GM19395 (cell line): ENCODE measurements at regions not wholly inside any gene's neighbourhood (a gene's known extent, or its start where the extent isn't known, plus 50 kb on each side); places are given as distances from the start of the nearest gene placed in this dataset.

Experiments
- ATAC-seq: cut with Tn5 transposase; IDR thresholded peaks from one replicate; pipeline ENCODE4 v1.9.1; 2021; ENCODE audit warnings: mild to moderate bottlenecking, moderate library complexity; ENCODE audit not compliant: unreplicated experiment

DNA sequence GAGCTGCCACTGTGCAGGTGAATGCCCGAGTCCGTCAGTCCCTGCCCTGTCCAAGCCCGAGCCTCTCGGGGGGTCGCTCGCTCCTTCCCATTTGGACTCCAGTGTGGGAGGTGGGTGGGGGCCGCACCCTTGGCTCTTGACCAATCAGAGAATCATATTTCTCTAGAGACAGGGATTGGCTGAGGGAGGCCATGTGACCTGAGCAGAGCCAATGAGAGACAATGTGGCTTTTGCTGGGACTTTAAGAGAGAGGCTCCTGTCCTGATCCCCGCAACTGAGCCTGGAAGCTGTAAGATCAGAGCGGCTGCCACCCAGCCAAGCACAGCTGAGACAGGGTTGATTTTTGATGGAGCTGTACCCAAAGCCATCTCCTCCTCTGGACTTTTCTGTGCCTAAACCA is 199.3 kb downstream of the TFAP2C start:
- ATAC-seq = no peak

DNA sequence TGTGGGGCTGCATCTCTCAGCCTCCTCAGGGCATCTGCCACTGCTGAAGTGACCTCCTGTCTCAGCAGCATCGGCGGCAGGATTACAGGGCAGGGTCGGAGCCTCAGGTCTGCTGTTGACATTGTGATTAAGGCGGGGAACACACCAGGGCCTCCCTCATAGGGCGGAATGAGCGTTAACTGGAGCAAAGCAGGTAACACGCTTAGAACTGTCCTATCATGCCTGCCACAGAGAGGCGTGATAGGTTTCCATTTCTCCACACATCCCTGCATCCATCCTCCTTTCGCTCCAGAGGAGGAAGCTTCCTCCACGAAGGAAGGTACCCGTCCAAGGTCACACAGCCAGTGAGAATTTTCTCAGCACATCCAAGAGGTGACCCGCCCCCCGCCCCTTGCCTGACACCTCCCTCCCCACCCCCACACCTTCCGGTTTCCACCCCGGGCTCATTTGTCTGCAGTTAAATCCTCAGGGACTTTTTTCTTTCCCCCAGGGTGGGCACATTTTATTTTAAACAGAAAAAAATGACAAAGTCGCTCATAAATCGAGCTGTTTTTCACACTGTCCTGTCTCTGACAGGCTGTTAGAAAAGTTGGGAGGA is 200.8 kb downstream of the TFAP2C start:
- ATAC-seq = no peak

DNA sequence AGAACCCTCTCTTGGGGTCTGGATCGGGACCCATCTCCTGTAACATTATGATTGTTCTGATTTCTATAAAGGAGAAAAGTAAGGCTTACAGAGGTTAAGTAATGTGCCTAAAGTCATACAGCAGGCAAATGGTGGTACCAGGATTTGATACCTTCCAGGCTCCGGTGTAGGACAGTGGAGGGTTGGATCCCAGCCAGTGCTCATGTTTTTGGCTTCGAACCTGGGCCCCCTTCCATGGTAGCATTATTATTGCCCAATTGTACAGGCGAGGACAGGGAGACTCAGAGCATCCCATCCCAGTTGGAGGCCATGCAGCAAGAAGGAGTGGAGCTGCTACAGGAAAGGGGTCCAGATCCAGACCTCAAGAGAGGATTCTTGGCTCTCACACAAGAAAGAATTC is 202.7 kb downstream of the TFAP2C start:
- ATAC-seq = no peak

- ATAC-seq = no peak
Measured at GRCh38 chr20:56833427-56833826, 204.3 kb downstream of the TFAP2C start.

GRCh38 chr20:56835829-56836550 is 206.9 kb downstream of the TFAP2C start:
- ATAC-seq = no peak

GRCh38 chr20:56839222-56839621 is 210.1 kb downstream of the TFAP2C start:
- ATAC-seq = no peak

- no peak for ATAC-seq
Measured at GRCh38 chr20:56839786-56840185, 210.7 kb downstream of the TFAP2C start.

DNA sequence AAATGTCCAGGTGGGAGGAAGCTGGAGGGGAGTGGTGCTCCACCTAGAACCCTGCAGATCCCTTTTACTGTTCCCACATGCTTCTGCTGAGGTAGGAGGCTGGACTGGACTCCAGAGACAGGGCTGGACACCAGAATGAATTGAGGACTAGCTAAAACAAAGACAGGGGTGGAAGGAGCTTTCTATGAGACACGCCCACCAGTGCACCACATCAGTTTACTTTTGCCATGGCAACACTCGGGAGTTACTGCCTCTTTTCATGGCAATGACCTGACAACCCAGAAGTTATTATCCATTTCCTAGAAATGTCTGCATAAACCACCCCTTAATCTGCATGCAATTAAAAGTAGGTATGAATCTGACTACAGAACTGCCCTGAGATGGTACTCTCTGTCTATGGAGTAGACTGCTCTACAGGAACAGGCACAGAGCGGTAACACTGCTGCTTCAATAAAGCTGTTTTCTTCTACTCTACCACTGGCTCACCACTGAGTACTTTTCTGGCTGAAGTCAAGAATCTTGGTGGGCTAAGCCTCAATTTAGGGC is 211.7 kb downstream of the TFAP2C start:
- ATAC-seq = no peak

DNA sequence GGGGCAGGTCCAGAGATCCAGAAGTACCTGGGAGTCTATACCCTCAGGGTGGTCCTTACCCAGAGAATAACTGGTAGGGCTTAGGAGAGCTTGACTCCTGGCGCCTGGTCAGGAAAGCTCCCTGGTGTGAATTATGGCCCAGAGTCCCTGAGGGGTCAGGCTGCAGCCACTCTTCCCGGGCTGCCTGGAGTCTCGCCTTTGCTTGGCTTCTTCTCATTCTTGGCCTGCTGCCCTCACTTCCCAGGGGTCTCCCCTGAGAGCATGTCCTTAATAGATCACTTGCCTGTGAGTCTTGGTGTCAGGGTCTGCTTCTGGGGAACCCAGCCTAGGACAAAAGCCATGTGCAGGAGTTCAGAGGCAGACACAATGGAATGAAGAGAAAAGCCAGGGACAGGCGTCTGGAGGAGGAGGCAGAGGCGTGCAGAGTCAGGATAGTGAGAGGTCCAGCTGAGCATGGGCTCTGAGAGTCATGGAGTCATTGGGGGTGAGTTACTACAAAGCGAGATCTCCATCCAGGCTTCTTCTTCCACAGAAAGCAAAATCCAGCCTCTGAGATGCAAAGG is 212.3 kb downstream of the TFAP2C start:
- no peak for ATAC-seq

GRCh38 chr20:56842056-56842455 is 212.9 kb downstream of the TFAP2C start:
- no peak for ATAC-seq

GRCh38 chr20:56843386-56843785 is 214.3 kb downstream of the TFAP2C start:
- no peak for ATAC-seq

GRCh38 chr20:56843817-56844216 is 214.7 kb downstream of the TFAP2C start:
- ATAC-seq = no peak

DNA sequence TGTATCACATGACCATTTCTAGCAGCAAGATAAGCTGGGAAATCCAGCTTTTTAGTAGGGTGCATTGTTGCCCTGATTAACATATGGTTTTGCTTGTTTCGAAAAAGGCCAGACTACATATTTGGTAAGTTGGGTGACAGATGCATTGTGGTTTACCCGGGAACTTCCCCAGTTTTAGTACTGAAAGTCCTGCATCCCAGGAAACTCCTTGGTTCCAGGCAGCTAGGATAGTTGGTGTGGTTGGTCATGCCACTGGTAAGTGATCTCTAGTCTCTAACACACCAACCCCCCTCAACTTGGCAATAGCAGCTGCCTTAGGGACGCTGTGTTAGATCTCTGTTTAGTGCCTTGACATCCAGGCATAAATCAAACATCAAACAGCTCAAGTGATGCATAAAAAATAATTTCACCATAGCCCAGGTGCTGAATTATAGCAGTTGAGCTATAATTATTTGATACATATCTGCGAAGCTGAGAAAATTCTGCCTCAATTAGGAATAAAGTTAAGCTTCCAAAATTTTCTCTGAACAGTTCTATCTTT is 216.5 kb downstream of the TFAP2C start:
- no peak for ATAC-seq

DNA sequence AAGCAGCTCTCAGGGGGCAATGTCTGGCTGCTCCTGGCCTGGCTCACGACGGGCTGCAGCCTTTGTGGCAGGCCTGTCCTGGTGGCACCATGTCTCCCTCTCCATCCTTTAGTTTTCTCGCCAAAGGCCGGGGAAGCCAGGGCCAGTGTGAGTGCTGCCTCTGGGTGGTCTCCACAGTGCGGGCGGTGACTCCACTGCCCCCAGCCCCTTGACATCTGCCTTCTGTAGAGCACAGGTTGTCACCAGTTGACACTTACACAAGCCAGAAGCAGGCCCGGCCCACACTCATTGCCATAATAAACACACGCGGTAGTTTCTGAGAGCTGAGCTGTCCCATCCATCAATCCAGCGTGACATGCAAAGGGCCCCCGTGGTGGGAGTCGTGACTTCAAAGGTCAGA is 219.5 kb downstream of the TFAP2C start:
- ATAC-seq = no peak

DNA sequence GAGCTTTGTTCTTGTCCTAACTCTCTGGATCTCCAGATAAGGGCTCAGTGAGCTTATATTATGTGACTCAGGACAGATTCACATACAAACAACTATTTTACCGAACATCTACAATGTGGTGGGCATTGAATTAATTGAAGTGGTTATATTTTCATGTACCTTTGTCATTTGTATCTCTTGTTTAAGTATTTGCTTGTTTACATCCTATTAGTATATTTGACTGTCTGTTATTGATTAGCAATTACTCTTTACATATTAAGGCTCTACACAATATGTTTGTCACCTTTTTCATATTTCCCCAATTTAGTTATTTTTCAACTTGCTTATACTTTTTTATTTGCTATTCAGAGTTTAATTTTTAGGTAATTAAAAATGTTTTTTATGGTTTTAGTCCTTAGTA is 222.4 kb downstream of the TFAP2C start:
- no peak for ATAC-seq

GRCh38 chr20:56855708-56856107 is 226.6 kb downstream of the TFAP2C start:
- no peak for ATAC-seq

DNA sequence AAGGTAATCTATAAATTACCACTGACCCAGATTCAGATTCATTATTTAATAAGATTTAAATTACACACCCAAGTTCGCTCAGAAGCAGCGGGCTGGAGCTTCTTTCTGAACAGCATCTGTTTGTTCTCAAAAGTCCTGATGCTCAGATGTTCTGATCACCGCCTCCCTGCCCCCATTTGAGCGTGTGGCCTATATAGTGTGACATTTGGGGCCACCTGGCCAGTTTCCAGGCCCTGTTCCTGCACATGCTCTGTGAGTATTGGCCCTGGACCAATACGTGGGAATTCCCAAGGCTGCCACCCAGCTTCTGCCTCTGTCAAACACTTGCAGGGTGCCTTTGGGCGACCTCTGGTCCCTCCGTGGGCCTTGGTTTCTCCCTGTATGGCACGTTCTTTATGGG is 228.8 kb downstream of the TFAP2C start:
- no peak for ATAC-seq

DNA sequence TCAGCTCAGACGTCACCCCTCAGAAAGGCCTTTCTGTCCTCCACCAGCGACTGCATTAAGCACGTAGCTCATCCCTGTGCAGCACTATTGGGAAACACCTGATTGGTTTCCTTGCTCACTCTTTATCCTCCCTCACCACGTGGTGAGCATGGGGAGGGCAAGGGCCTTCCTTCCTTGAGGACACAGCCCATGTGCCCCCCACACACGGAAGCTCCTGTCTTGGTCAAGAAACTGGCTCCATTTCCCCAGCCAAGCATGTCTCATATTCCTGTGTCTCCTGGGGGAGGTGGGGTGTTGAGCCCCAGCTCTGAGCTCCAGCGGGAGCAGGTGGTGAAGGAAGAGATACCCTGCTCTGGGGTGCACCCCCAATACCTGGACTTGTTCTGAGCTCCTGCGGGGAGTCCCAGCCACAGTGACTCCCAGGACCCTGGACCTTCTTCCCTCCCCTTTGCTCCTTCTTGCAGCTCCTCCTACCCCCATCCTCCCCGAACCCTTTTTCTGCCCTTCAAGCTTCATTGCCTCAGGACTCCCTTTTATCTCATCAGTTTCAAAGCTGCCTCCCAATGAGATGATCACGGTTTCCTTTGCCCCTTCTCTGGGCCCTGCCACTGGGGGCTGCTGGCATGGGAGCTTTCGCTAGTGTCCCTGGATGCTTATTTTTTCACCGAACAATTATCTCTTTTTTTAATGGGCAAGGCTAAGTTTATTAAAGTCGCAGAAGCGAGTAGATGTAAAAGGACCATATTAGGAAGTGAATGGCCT is 230.1 kb downstream of the TFAP2C start:
- ATAC-seq = no peak

DNA sequence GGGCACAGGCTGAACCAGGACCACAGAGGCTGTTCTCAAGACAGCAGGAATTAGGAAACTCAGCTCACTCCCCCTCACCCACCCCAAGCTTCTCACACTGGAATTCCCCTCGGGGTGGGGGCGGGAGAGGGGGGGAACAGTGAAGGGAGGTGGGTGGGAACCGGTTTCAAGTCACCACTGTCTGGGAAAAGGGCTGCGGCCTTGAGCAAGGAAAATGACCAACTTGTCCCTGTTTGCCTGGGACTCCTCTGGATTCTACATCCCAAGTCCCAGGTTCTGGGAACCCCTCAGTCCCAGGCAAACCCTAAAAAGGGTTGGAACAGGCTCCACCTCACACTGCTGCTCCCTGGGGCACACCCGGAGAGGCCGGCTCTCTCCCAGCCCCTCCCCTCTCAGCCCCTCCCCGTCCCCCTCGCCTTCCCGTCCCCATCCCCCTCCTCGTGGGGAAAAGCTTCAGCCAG is 230.7 kb downstream of the TFAP2C start:
- no peak for ATAC-seq

DNA sequence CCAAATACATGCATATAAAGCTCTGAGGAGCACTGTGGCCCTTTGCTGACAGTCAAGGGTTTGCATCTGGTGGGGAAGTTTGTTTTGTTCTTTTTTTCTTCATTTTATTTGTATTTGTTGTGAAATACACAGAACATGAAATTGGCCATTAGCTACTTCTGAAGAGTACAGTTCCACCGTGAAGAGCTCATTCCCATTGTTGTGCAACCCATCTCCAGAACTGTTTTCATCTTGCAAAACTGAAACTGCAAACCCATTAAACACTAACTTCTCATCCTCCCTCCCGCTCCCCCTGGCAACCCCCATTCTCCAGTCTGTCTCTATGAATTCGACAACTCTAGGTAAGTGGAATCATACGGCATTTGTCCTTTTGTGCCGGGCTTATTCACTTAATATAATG is 231.3 kb downstream of the TFAP2C start:
- no peak for ATAC-seq

DNA sequence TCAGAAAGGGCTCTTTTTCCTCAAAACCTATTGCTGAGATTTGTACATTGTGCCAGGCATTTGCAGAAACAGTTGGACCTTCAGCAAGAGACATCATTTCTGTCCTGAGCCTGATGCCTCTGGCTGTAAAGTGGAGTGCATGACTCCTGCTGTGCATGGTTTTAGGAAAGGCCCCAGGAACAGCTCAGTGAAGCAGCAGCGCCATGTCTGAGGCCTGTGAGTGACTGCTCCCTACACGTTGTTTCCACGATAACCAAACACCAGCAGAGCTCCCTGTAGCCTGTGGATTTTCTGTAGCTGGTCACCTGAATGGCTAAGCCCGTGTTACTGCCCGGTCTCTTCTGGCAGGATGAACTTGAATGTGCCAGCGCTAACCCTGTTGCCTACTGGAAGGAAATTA is 232.5 kb downstream of the TFAP2C start:
- ATAC-seq = no peak
